ENCODE measurements at regions not wholly inside any gene's neighbourhood (a gene's known extent, or its start where the extent isn't known, plus 50 kb on each side); places are given as distances from the start of the nearest gene placed in this dataset.

- TF ChIP-seq POLR2A (IDR thresholded peaks at IDR 0.05) (no peak), CTCF (IDR thresholded peaks at IDR 0.05 in 4 of 5, conservative IDR thresholded peaks at IDR 0.05 in 1 of 5) (no peak)
- H3K4me1 ChIP-seq: peaks cover 0 to 6% of the 10 kb centered on the region in 2 donors
- H3K9me3 ChIP-seq: no peaks in the 10 kb centered on the region
- H3K27ac ChIP-seq: no peak overlapping the region
- no peak overlapping the region for H3K4me3 ChIP-seq
- intact Hi-C loops (cut with DNase I; ENCODE audit: low total_unique reads) (no loop called here), in situ Hi-C loops (cut with MboI; ENCODE audit: low sequenced_read_pairs in 4 of 4) (no loop called here)
- DNase-seq: no peak
- H3K27me3 ChIP-seq: no peaks in the 10 kb centered on the region
- H3K36me3 ChIP-seq: no peaks in the 10 kb centered on the region
- no peak for ATAC-seq
These were observed 507.8 kb downstream of the CD83 start for GRCh38 chr6:14625173-14625895.

GRCh38 chr6:14626556-14626955, 509.0 kb downstream of the CD83 start:
- H3K4me3 ChIP-seq: no peak overlapping the region
- DNase-seq (no peak), ATAC-seq (no peak)
- no peaks in the 10 kb centered on the region for H3K9me3 ChIP-seq
- in situ Hi-C loops (cut with MboI; ENCODE audit: low sequenced_read_pairs in 4 of 4) (no loop called here), intact Hi-C loops (cut with DNase I; ENCODE audit: low total_unique reads) (no loop called here)
- no peaks in the 10 kb centered on the region for H3K27me3 ChIP-seq
- no peak for TF ChIP-seq POLR2A (IDR thresholded peaks at IDR 0.05)
- TF ChIP-seq CTCF (IDR thresholded peaks at IDR 0.05 in 4 of 5, conservative IDR thresholded peaks at IDR 0.05 in 1 of 5): no peak
- peaks cover 0 to 6% of the 10 kb centered on the region in 2 donors for H3K4me1 ChIP-seq
- H3K27ac ChIP-seq: no peak overlapping the region
- no peaks in the 10 kb centered on the region for H3K36me3 ChIP-seq

GRCh38 chr6:14630016-14630415, 512.4 kb downstream of the CD83 start:
- in situ Hi-C loops (cut with MboI; ENCODE audit: low sequenced_read_pairs in 4 of 4) (no loop called here), intact Hi-C loops (cut with DNase I; ENCODE audit: low total_unique reads) (loop anchor here (10.0 kb wide), 1 partner anchor 435 kb away; no protein-coding TSS in a partner anchor)
- H3K36me3 ChIP-seq: no peaks in the 10 kb centered on the region
- DNase-seq (no peak), ATAC-seq (no peak)
- no peaks in the 10 kb centered on the region for H3K4me1 ChIP-seq
- H3K27ac ChIP-seq: no peak overlapping the region
- no peaks in the 10 kb centered on the region for H3K27me3 ChIP-seq
- no peaks in the 10 kb centered on the region for H3K9me3 ChIP-seq
- no peak overlapping the region for H3K4me3 ChIP-seq
- TF ChIP-seq POLR2A (IDR thresholded peaks at IDR 0.05): no peak

- DNase-seq: no peak
- H3K27me3 ChIP-seq: no peaks in the 10 kb centered on the region
- ATAC-seq: no peak
- H3K4me1 ChIP-seq: peaks cover 5 to 6% of the 10 kb centered on the region in 2 donors
- intact Hi-C loops (cut with DNase I; ENCODE audit: low total_unique reads): loop anchor here (10.0 kb wide), 1 partner anchor 431 kb away; no protein-coding TSS in a partner anchor
- no peak overlapping the region for H3K4me3 ChIP-seq
- in situ Hi-C loops (cut with MboI; ENCODE audit: low sequenced_read_pairs in 4 of 4): no loop called here
- H3K27ac ChIP-seq: no peak overlapping the region
- no peak for TF ChIP-seq POLR2A (IDR thresholded peaks at IDR 0.05)
- TF ChIP-seq CTCF (IDR thresholded peaks at IDR 0.05 in 4 of 5, conservative IDR thresholded peaks at IDR 0.05 in 1 of 5): no peak
- no peaks in the 10 kb centered on the region for H3K9me3 ChIP-seq
- H3K36me3 ChIP-seq: no peaks in the 10 kb centered on the region
These were observed 515.9 kb downstream of the CD83 start for GRCh38 chr6:14633479-14633878.

- intact Hi-C loops (cut with DNase I; ENCODE audit: low total_unique reads) (loop anchor here (10.0 kb wide), 1 partner anchor 431 kb away; no protein-coding TSS in a partner anchor), in situ Hi-C loops (cut with MboI; ENCODE audit: low sequenced_read_pairs in 4 of 4) (no loop called here)
- TF ChIP-seq CTCF (IDR thresholded peaks at IDR 0.05 in 4 of 5, conservative IDR thresholded peaks at IDR 0.05 in 1 of 5) (no peak), POLR2A (IDR thresholded peaks at IDR 0.05) (no peak)
- Histone ChIP-seq H3K4me1 (peaks cover 11 to 12% of the 10 kb centered on the region in 2 donors), H3K9me3 (no peaks in the 10 kb centered on the region), H3K36me3 (no peaks in the 10 kb centered on the region), H3K27me3 (no peaks in the 10 kb centered on the region), H3K4me3 (no peak overlapping the region), H3K27ac (no peak overlapping the region)
- ATAC-seq (no peak), DNase-seq (no peak)
These were observed 516.5 kb downstream of the CD83 start for GRCh38 chr6:14634072-14634471.
